Colonic mucosa (tissue), 4 donors: ENCODE measurements at regions not wholly inside any gene's neighbourhood (a gene's known extent, or its start where the extent isn't known, plus 50 kb on each side); places are given as distances from the start of the nearest gene placed in this dataset.

Source experiments
- DNase-seq: peaks from one replicate; pipeline ENCODE4 v3.0.0-alpha.2; 2020
- H3K27ac ChIP-seq: fragments of 200-600 bp; one replicate; pipeline ENCODE4 v1.8.0; 2021
- H3K27me3 ChIP-seq: fragments of 200-600 bp; one replicate; pipeline ENCODE4 v1.8.0; 2021
- H3K36me3 ChIP-seq: fragments of 200-600 bp; one replicate; pipeline ENCODE4 v1.8.0; 2021
- H3K4me1 ChIP-seq: fragments of 200-600 bp; one replicate; pipeline ENCODE4 v1.8.0; 2021; ENCODE audit warnings: mild to moderate bottlenecking
- H3K4me3 ChIP-seq: fragments of 200-600 bp; one replicate; pipeline ENCODE4 v1.8.0; 2021
- H3K9ac ChIP-seq, 2 donors: one replicate each; pipeline ENCODE4 v1.7.0; 2013; ENCODE audit warnings: control low read depth in 2 of 2, low read depth in 2 of 2, low read length in 2 of 2
- H3K9me3 ChIP-seq: fragments of 200-600 bp; one replicate; pipeline ENCODE4 v1.8.0; 2021
- intact Hi-C: fragments of 100-400 bp; cut with DNase I; formaldehyde crosslinking; loops from one replicate; pipeline ENCODE4 v1.14.1; 2022
- TF ChIP-seq, protein P1 (sequence below): fragments of 200-600 bp; IDR thresholded peaks from one replicate; pipeline ENCODE4 v1.8.0; 2022; ENCODE audit warnings: antibody characterized with exemption, mild to moderate bottlenecking
- donor health status: healthy.
- donor health status: DM: no; HTN: no; CAD: no.
- donor health status: DM: no; HTN: no; CAD: no.

DNA sequence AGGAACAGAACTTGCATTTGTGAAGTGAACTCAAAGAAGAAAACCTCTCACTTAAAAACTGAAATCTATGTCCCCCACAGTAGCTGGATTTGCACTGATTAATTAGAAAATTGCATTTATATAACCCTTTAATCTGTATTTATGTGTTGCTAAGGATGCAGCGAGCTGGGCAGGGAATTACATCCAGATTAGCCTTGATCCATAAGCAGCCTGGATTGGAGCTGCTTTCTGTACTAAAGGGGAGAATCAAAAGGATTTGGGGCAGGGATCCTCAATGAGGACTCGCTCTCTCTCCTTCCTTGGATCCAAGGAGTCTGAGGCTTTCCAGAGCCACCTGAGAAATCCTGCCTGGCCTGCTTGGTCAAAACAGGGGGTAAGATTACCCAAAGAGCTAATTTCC, 125.9 kb downstream of the TLE3 start:
- no peak for DNase-seq
- H3K27me3 ChIP-seq: no peaks in the 10 kb centered on the region
- intact Hi-C loops: no loop called here
- H3K4me1 ChIP-seq: no peaks in the 10 kb centered on the region
- no peaks in the 10 kb centered on the region for H3K36me3 ChIP-seq
- no peak overlapping the region for H3K27ac ChIP-seq
- no peak overlapping the region for H3K9ac ChIP-seq
- no peaks in the 10 kb centered on the region for H3K9me3 ChIP-seq
- TF ChIP-seq, protein P1, sequence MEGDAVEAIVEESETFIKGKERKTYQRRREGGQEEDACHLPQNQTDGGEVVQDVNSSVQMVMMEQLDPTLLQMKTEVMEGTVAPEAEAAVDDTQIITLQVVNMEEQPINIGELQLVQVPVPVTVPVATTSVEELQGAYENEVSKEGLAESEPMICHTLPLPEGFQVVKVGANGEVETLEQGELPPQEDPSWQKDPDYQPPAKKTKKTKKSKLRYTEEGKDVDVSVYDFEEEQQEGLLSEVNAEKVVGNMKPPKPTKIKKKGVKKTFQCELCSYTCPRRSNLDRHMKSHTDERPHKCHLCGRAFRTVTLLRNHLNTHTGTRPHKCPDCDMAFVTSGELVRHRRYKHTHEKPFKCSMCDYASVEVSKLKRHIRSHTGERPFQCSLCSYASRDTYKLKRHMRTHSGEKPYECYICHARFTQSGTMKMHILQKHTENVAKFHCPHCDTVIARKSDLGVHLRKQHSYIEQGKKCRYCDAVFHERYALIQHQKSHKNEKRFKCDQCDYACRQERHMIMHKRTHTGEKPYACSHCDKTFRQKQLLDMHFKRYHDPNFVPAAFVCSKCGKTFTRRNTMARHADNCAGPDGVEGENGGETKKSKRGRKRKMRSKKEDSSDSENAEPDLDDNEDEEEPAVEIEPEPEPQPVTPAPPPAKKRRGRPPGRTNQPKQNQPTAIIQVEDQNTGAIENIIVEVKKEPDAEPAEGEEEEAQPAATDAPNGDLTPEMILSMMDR: no peak
- H3K4me3 ChIP-seq: no peak overlapping the region

DNA sequence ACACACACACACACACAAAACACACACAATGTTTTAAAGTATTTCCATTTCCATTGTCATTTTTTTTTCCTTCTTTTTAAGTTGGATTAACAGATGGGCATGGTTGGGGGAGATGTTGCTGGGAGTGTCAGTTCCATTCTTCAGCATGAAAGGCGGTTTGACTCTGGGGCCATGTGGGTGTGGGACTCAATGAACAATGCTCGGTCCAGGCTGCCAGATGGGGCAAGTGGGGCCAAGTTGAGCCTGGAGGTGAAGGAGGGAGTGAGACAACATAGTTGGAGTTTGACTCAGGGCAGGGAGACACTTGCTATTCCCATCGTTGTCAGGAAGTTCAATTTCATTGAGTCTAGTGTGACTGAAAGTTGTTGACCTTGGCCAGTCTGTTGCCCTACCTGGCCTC, 125.3 kb downstream of the TLE3 start:
- no peak overlapping the region for H3K9ac ChIP-seq
- H3K27ac ChIP-seq: no peak overlapping the region
- TF ChIP-seq, protein P1: no peak
- no peaks in the 10 kb centered on the region for H3K27me3 ChIP-seq
- peak; percentile 10 for DNase-seq
- intact Hi-C loops: no loop called here
- no peaks in the 10 kb centered on the region for H3K36me3 ChIP-seq
- H3K4me1 ChIP-seq: no peaks in the 10 kb centered on the region
- H3K4me3 ChIP-seq: no peak overlapping the region
- H3K9me3 ChIP-seq: no peaks in the 10 kb centered on the region

DNA sequence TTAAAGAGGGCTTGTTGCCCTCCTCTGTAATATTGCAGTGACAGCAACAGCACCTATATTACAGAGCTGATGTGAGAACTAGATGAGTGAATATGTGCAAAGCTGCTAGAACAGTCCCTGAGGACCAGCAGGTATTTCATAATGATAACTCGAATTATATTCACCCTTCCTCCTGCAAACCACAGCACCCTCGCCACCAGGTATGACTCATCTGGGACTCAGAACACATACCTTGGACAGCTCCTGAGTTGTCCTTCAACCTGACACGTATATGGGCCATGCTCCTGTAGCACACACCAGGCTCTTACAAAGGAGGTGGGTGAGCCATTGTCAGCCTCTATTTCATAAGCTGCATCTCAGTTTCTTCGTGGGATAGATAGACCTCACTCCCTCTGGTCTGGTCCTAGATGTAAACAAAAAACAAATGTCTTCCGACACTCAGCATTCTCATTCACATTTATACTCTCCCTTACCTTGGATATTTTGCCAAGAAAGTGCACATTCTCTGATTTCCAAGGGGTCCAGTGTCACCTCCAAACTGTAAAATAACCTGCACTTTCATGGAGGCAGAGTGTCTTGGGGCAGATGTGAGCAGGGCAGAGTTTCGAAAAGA, 124.5 kb downstream of the TLE3 start:
- H3K36me3 ChIP-seq: no peaks in the 10 kb centered on the region
- no peaks in the 10 kb centered on the region for H3K9me3 ChIP-seq
- TF ChIP-seq, protein P1: no peak
- no peaks in the 10 kb centered on the region for H3K4me1 ChIP-seq
- H3K27ac ChIP-seq: no peak overlapping the region
- H3K9ac ChIP-seq: no peak overlapping the region
- no peak overlapping the region for H3K4me3 ChIP-seq
- peak; percentile 17 for DNase-seq
- intact Hi-C loops: no loop called here
- no peaks in the 10 kb centered on the region for H3K27me3 ChIP-seq

DNA sequence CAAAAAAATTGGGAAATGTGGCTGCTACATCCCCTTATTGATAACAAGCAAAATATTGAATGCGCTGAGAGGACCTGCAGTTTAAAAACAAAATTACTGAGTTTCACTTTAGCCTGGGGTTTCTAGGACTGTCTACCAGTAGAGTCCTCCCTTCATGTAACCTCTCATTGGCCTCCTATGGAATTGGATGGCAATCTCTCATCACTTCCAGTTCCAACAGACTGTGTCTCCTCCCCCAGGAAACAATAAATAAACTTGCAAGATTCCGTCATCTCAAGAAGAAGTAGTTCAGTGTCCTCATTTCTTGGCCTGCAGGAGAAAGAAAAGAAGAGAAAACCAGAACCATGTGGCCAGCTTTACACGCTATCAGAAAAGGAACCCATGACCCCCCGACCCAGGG, 123.8 kb downstream of the TLE3 start:
- no peaks in the 10 kb centered on the region for H3K4me1 ChIP-seq
- H3K9me3 ChIP-seq: no peaks in the 10 kb centered on the region
- H3K27me3 ChIP-seq: no peaks in the 10 kb centered on the region
- no peak overlapping the region for H3K27ac ChIP-seq
- H3K4me3 ChIP-seq: no peak overlapping the region
- intact Hi-C loops: no loop called here
- DNase-seq: peak; percentile 0
- no peaks in the 10 kb centered on the region for H3K36me3 ChIP-seq
- H3K9ac ChIP-seq: no peak overlapping the region
- TF ChIP-seq, protein P1: no peak

DNA sequence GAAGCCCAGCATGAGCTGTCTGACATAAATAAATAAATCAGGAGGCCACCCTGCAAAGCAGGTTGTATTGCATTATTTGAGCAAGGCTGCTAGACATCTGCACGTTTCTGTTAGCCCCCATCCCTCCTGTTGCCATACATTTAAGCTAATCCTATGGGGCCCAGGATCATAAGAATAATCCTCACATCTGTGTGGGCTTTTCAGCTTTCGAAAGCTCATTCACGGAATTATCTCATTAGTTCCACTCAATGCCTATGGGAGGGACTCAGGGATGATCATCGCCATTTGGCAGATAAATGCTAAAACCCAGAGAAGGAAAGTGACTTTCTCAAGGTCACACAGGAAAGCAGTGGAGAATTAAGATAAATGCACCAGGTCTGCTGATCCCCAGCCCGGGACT, 123.4 kb downstream of the TLE3 start:
- intact Hi-C loops: no loop called here
- Histone ChIP-seq H3K27me3 (no peaks in the 10 kb centered on the region), H3K9ac (no peak overlapping the region), H3K9me3 (no peaks in the 10 kb centered on the region), H3K36me3 (no peaks in the 10 kb centered on the region), H3K27ac (no peak overlapping the region), H3K4me1 (no peaks in the 10 kb centered on the region), H3K4me3 (no peak overlapping the region)
- peak; percentile 2 for DNase-seq
- TF ChIP-seq, protein P1: no peak
